Sigmoid colon (tissue), 3 donors: ENCODE measurements at regions not wholly inside any gene's neighbourhood (a gene's known extent, or its start where the extent isn't known, plus 50 kb on each side); places are given as distances from the start of the nearest gene placed in this dataset.
"Not testable (repeated sequence)": the region's sequence is repeated elsewhere in the genome, so short reads cannot be mapped to it uniquely, and the experiment has no call there.

ENCODE experiments used
- POLR2A ChIP-seq, 2 donors: fragments of 450-650 bp; IDR thresholded peaks; one replicate each; pipeline ENCODE4 v1.6.1; 2016; ENCODE audit warnings: antibody characterized with exemption in 2 of 2, mild to moderate bottlenecking in 2 of 2, moderate library complexity in 2 of 2
- TF ChIP-seq, protein P1 (sequence below), 4 experiments: fragments of 450-650 bp in 3 of 4; fragments of 200-600 bp in 1 of 4; IDR thresholded peaks; one replicate each; pipeline ENCODE4 v1.5.1; 2016 to 2019; ENCODE audit warnings: antibody characterized with exemption in 4 of 4, mild to moderate bottlenecking in 3 of 4, moderate library complexity in 2 of 4

DNA sequence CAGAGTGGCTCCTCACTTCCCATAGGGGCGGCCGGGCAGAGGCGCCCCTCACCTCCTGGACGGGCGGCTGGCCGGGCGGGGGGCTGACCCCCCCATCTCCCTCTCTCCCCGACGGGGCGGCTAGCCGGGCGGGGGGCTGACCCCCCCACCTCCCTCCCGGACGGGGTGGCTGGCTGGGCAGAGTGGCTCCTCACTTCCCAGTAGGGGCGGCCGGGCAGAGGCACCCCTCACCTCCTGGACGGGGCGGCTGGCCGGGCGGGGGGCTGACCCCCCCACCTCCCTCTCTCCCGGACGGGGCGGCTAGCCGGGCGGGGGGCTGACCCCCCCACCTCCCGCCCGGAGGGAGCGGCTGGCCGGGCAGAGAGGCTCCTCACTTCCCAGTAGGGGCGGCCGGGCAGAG lies 203.4 kb downstream of the SOX4 start:
- TF ChIP-seq, protein P1, sequence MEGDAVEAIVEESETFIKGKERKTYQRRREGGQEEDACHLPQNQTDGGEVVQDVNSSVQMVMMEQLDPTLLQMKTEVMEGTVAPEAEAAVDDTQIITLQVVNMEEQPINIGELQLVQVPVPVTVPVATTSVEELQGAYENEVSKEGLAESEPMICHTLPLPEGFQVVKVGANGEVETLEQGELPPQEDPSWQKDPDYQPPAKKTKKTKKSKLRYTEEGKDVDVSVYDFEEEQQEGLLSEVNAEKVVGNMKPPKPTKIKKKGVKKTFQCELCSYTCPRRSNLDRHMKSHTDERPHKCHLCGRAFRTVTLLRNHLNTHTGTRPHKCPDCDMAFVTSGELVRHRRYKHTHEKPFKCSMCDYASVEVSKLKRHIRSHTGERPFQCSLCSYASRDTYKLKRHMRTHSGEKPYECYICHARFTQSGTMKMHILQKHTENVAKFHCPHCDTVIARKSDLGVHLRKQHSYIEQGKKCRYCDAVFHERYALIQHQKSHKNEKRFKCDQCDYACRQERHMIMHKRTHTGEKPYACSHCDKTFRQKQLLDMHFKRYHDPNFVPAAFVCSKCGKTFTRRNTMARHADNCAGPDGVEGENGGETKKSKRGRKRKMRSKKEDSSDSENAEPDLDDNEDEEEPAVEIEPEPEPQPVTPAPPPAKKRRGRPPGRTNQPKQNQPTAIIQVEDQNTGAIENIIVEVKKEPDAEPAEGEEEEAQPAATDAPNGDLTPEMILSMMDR (IDR thresholded peaks at IDR 0.05) = not testable (repeated sequence)
- not testable (repeated sequence) for TF ChIP-seq POLR2A (IDR thresholded peaks at IDR 0.05)
